ENCODE measurements at regions not wholly inside any gene's neighbourhood (a gene's known extent, or its start where the extent isn't known, plus 50 kb on each side); places are given as distances from the start of the nearest gene placed in this dataset.
A peak's percentile ranks its signal among the peaks of the same experiment; 100 is the strongest.

- FAIRE-seq: no peak
- peaks cover 0 to 2% (median 0%) of the 10 kb centered on the region in 3 donors for H3K4me1 ChIP-seq (ENCODE audit: control insufficient read depth in 3 of 3, insufficient read depth in 2 of 3, low read depth in 1 of 3, low read length in 2 of 3)
- no peaks in the 10 kb centered on the region for H3K36me3 ChIP-seq (ENCODE audit: control insufficient read depth in 3 of 3, insufficient read depth in 2 of 3, low read depth in 1 of 3, low read length in 3 of 3)
- H3K27ac ChIP-seq (ENCODE audit: low read depth in 1 of 3, low read length in 2 of 3): no peak overlapping the region
- H3K9me3 ChIP-seq (ENCODE audit: control insufficient read depth in 2 of 2, insufficient read depth in 1 of 2, low read depth in 1 of 2, low read length in 1 of 2): no peaks in the 10 kb centered on the region
- no peak overlapping the region for H3K4me3 ChIP-seq (ENCODE audit: low read depth in 1 of 3, low read length in 3 of 3)
- H3K27me3 ChIP-seq (ENCODE audit: control insufficient read depth in 3 of 3, insufficient read depth in 3 of 3, low read length in 3 of 3): no peaks in the 10 kb centered on the region
- no peak for DNase-seq
- 43 to 57% (median 54%) methylated on average over 1 of the region's 1 CpG for WGBS, 3 donors
Measured at GRCh38 chr6:53985366-53985765, 125.9 kb upstream of the MLIP start.

GRCh38 chr6:53986165-53986720 is 125.0 kb upstream of the MLIP start:
- H3K27ac ChIP-seq (ENCODE audit: low read depth in 1 of 3, low read length in 2 of 3): no peak overlapping the region
- WGBS, 3 donors: 5 to 16% (median 10%) methylated on average over 3 of the region's 3 CpGs
- H3K27me3 ChIP-seq (ENCODE audit: control insufficient read depth in 3 of 3, insufficient read depth in 3 of 3, low read length in 3 of 3): no peaks in the 10 kb centered on the region
- no peak overlapping the region for H3K4me3 ChIP-seq (ENCODE audit: low read depth in 1 of 3, low read length in 3 of 3)
- FAIRE-seq (no peak), DNase-seq (peak; percentile 60 to 62)
- H3K36me3 ChIP-seq (ENCODE audit: control insufficient read depth in 3 of 3, insufficient read depth in 2 of 3, low read depth in 1 of 3, low read length in 3 of 3): no peaks in the 10 kb centered on the region
- peaks cover 0 to 2% (median 0%) of the 10 kb centered on the region in 3 donors for H3K4me1 ChIP-seq (ENCODE audit: control insufficient read depth in 3 of 3, insufficient read depth in 2 of 3, low read depth in 1 of 3, low read length in 2 of 3)
- H3K9me3 ChIP-seq (ENCODE audit: control insufficient read depth in 2 of 2, insufficient read depth in 1 of 2, low read depth in 1 of 2, low read length in 1 of 2): no peaks in the 10 kb centered on the region

DNA sequence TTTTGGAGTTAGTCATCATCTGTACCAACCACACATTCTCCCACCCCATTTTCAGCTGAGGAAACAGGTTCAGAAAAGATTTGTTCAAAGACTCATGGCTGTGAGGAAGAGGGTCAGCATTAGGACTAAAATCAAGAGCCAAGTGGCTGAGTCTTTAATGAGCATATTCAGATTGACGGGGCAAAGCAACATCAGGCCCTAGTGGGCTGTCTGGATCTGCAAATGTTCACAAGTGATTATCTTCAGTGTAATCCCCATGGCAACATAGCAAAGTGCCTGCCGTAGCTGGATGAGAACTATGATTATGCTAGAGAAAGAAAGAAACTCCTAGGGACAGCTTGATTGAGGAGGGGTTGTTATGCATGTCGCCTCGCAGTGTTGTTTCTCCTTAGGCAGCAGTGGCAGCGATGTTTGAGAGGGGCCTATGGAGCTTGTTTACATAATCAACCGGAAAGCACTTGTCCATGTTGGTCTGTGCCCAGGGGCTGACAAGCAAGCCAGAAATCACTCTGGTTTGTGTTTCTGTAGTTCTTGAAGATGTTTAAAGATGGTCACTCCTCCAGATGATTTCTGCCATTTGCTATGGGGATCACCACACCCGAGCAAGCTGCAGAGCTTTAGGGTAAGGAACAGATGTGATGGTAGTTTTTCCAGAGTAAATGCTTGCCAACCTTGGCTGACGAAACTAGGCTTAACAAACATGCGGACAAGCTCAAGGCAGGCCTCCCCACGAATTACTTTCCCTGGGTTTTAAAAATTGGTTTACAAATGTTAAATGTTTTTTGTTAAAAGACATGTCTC is 124.3 kb upstream of the MLIP start:
- H3K36me3 ChIP-seq (ENCODE audit: control insufficient read depth in 3 of 3, insufficient read depth in 2 of 3, low read depth in 1 of 3, low read length in 3 of 3): no peaks in the 10 kb centered on the region
- 63 to 87% (median 79%) methylated on average over 10 of the region's 10 CpGs for WGBS, 3 donors
- peaks cover 0 to 2% (median 0%) of the 10 kb centered on the region in 3 donors for H3K4me1 ChIP-seq (ENCODE audit: control insufficient read depth in 3 of 3, insufficient read depth in 2 of 3, low read depth in 1 of 3, low read length in 2 of 3)
- DNase-seq: peak in 1 of 2 donors; percentile 5
- H3K4me3 ChIP-seq (ENCODE audit: low read depth in 1 of 3, low read length in 3 of 3): no peak overlapping the region
- peak overlapping the region in 1 of 3 donors; percentile 3 for H3K27ac ChIP-seq (ENCODE audit: low read depth in 1 of 3, low read length in 2 of 3)
- no peak for FAIRE-seq
- H3K9me3 ChIP-seq (ENCODE audit: control insufficient read depth in 2 of 2, insufficient read depth in 1 of 2, low read depth in 1 of 2, low read length in 1 of 2): no peaks in the 10 kb centered on the region
- no peaks in the 10 kb centered on the region for H3K27me3 ChIP-seq (ENCODE audit: control insufficient read depth in 3 of 3, insufficient read depth in 3 of 3, low read length in 3 of 3)

DNA sequence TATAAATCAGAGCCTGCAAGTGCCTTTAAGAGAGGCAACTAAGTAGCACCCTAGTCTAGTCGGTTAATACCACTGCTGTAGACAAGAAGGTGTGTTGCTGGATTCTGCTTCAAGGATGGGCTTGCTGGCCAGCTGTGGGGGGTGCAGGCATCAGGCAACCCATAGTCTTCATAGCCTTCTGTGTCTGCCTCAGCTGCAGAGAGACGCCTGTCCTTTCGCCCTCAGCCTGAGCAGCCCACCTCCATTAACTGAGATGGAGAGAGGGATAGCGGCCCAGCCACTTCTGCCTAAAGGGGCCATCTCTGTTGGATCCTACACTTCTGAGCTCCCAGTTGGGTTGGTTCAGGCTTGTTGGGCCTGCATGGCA is 123.7 kb upstream of the MLIP start:
- no peak for FAIRE-seq
- no peak overlapping the region for H3K27ac ChIP-seq (ENCODE audit: low read depth in 1 of 3, low read length in 2 of 3)
- no peaks in the 10 kb centered on the region for H3K36me3 ChIP-seq (ENCODE audit: control insufficient read depth in 3 of 3, insufficient read depth in 2 of 3, low read depth in 1 of 3, low read length in 3 of 3)
- no peaks in the 10 kb centered on the region for H3K27me3 ChIP-seq (ENCODE audit: control insufficient read depth in 3 of 3, insufficient read depth in 3 of 3, low read length in 3 of 3)
- no peak for DNase-seq
- peaks cover 0 to 2% (median 0%) of the 10 kb centered on the region in 3 donors for H3K4me1 ChIP-seq (ENCODE audit: control insufficient read depth in 3 of 3, insufficient read depth in 2 of 3, low read depth in 1 of 3, low read length in 2 of 3)
- WGBS, 3 donors: 93 to 97% (median 93%) methylated on average over 4 of the region's 4 CpGs
- no peak overlapping the region for H3K4me3 ChIP-seq (ENCODE audit: low read depth in 1 of 3, low read length in 3 of 3)
- H3K9me3 ChIP-seq (ENCODE audit: control insufficient read depth in 2 of 2, insufficient read depth in 1 of 2, low read depth in 1 of 2, low read length in 1 of 2): peaks cover 0 to 3% of the 10 kb centered on the region in 2 donors

DNA sequence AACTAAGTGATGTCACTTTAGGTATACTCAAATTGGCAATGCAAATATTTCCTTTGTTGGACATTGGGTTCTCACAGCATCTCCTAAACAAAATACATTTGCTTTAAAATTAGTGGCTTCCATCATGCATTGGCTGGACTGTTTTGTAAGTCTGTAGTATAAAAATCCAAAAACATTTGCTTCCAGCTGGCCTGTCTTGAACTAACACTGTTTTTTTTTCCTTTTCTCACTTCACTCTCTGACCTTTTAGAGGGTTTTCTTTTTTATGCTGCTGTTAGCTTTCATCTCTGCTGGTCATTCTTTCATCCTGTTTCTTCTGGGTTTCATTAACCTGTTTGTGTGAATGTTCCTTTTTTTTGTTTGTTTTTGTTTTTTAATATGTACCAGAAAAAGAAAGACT is 121.7 kb upstream of the MLIP start:
- no peak for FAIRE-seq

DNA sequence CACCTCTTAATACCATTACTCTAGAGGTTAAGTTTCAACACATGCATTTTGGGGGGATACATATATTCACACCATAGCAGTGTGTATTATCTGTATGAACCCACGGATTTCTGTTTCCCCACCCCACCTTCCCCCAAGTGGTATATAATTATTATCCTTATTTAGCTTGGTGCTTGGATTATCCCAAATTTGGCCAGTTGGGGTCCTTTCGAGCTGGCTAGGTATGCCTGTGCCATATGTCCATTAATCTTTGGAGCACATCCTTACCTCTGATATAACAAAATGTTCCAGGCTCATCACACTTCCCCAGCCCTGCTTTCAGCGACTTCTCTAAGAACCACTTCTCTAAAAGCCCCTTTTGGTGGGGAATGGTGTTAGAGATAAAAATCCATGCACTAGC is 118.7 kb upstream of the MLIP start:
- no peak overlapping the region for H3K4me3 ChIP-seq (ENCODE audit: low read depth in 1 of 3, low read length in 3 of 3)
- no peaks in the 10 kb centered on the region for H3K27me3 ChIP-seq (ENCODE audit: control insufficient read depth in 3 of 3, insufficient read depth in 3 of 3, low read length in 3 of 3)
- H3K9me3 ChIP-seq (ENCODE audit: control insufficient read depth in 2 of 2, insufficient read depth in 1 of 2, low read depth in 1 of 2, low read length in 1 of 2): peaks cover 0 to 4% of the 10 kb centered on the region in 2 donors
- DNase-seq (no peak), FAIRE-seq (no peak)
- 86 to 92% (median 88%) methylated on average over 3 of the region's 3 CpGs for WGBS, 3 donors
- no peaks in the 10 kb centered on the region for H3K36me3 ChIP-seq (ENCODE audit: control insufficient read depth in 3 of 3, insufficient read depth in 2 of 3, low read depth in 1 of 3, low read length in 3 of 3)
- no peak overlapping the region for H3K27ac ChIP-seq (ENCODE audit: low read depth in 1 of 3, low read length in 2 of 3)
- peaks cover 0 to 2% (median 0%) of the 10 kb centered on the region in 3 donors for H3K4me1 ChIP-seq (ENCODE audit: control insufficient read depth in 3 of 3, insufficient read depth in 2 of 3, low read depth in 1 of 3, low read length in 2 of 3)

More for the DNA sequence above, 121.7 kb upstream of the MLIP start:
- DNase-seq: no peak
- no peak overlapping the region for H3K4me3 ChIP-seq (ENCODE audit: low read depth in 1 of 3, low read length in 3 of 3)
- H3K36me3 ChIP-seq (ENCODE audit: control insufficient read depth in 3 of 3, insufficient read depth in 2 of 3, low read depth in 1 of 3, low read length in 3 of 3): no peaks in the 10 kb centered on the region
- H3K4me1 ChIP-seq (ENCODE audit: control insufficient read depth in 3 of 3, insufficient read depth in 2 of 3, low read depth in 1 of 3, low read length in 2 of 3): peaks cover 0 to 2% (median 0%) of the 10 kb centered on the region in 3 donors
- peaks cover 0 to 4% of the 10 kb centered on the region in 2 donors for H3K9me3 ChIP-seq (ENCODE audit: control insufficient read depth in 2 of 2, insufficient read depth in 1 of 2, low read depth in 1 of 2, low read length in 1 of 2)
- H3K27me3 ChIP-seq (ENCODE audit: control insufficient read depth in 3 of 3, insufficient read depth in 3 of 3, low read length in 3 of 3): no peaks in the 10 kb centered on the region
- H3K27ac ChIP-seq (ENCODE audit: low read depth in 1 of 3, low read length in 2 of 3): no peak overlapping the region

- H3K27ac ChIP-seq (ENCODE audit: low read depth in 1 of 3, low read length in 2 of 3): no peak overlapping the region
- H3K27me3 ChIP-seq (ENCODE audit: control insufficient read depth in 3 of 3, insufficient read depth in 3 of 3, low read length in 3 of 3): no peaks in the 10 kb centered on the region
- DNase-seq (no peak), FAIRE-seq (peak; percentile 67)
- H3K4me1 ChIP-seq (ENCODE audit: control insufficient read depth in 3 of 3, insufficient read depth in 2 of 3, low read depth in 1 of 3, low read length in 2 of 3): peaks cover 0 to 4% (median 0%) of the 10 kb centered on the region in 3 donors
- no peak overlapping the region for H3K4me3 ChIP-seq (ENCODE audit: low read depth in 1 of 3, low read length in 3 of 3)
- 86 to 91% (median 91%) methylated on average over 1 of the region's 1 CpG for WGBS, 3 donors
- no peaks in the 10 kb centered on the region for H3K36me3 ChIP-seq (ENCODE audit: control insufficient read depth in 3 of 3, insufficient read depth in 2 of 3, low read depth in 1 of 3, low read length in 3 of 3)
- H3K9me3 ChIP-seq (ENCODE audit: control insufficient read depth in 2 of 2, insufficient read depth in 1 of 2, low read depth in 1 of 2, low read length in 1 of 2): peaks cover 0 to 4% of the 10 kb centered on the region in 2 donors
Measured at GRCh38 chr6:53994201-53994600, 117.0 kb upstream of the MLIP start.

DNA sequence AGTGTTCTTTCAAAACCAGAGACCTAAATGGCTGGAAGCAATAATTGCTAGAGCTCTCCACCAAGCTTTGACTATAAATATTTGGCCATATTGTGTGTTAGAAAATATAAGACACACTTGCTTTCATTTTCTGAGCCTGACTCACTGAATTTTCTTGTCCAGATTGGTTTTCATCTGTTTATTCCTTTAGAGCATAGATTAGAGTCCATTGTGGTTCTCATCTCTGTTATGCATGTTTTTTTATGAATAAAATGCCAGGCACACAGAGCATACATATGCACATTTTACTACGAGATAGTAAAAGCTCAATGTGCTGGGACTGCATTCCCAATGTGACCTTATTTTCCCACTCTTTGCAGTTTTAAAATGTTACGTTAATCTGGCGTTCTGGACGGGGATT is 115.3 kb upstream of the MLIP start:
- Histone ChIP-seq H3K27ac (ENCODE audit: low read depth in 1 of 3, low read length in 2 of 3) (no peak overlapping the region), H3K4me1 (ENCODE audit: control insufficient read depth in 3 of 3, insufficient read depth in 2 of 3, low read depth in 1 of 3, low read length in 2 of 3) (peaks cover 0 to 6% (median 3%) of the 10 kb centered on the region in 3 donors), H3K36me3 (ENCODE audit: control insufficient read depth in 3 of 3, insufficient read depth in 2 of 3, low read depth in 1 of 3, low read length in 3 of 3) (no peaks in the 10 kb centered on the region), H3K27me3 (ENCODE audit: control insufficient read depth in 3 of 3, insufficient read depth in 3 of 3, low read length in 3 of 3) (no peaks in the 10 kb centered on the region), H3K9me3 (ENCODE audit: control insufficient read depth in 2 of 2, insufficient read depth in 1 of 2, low read depth in 1 of 2, low read length in 1 of 2) (peaks cover 0 to 4% of the 10 kb centered on the region in 2 donors), H3K4me3 (ENCODE audit: low read depth in 1 of 3, low read length in 3 of 3) (no peak overlapping the region)
- FAIRE-seq: no peak
- no peak for DNase-seq
- 89 to 95% (median 91%) methylated on average over 4 of the region's 4 CpGs for WGBS, 3 donors
